GM12865 (cell line): ENCODE measurements at regions not wholly inside any gene's neighbourhood (a gene's known extent, or its start where the extent isn't known, plus 50 kb on each side); places are given as distances from the start of the nearest gene placed in this dataset.

Source experiments
- DNase-seq: peaks from one replicate; pipeline ENCODE4 v3.0.0; 2010; ENCODE audit warnings: low read depth
- H3K4me3 ChIP-seq: 2 replicates; pipeline ENCODE4 v1.5.1; 2011; ENCODE audit warnings: mild to moderate bottlenecking, low read depth, low read length, control low read depth
- CTCF ChIP-seq: IDR thresholded peaks from 2 replicates; pipeline ENCODE4 v1.5.1; 2011; ENCODE audit warnings: low read length, control low read depth, low read depth, inconsistent platforms; ENCODE audit not compliant: insufficient read depth; ENCODE audit errors: missing control alignments

GRCh38 chr12:66838366-66838765 is 159.5 kb upstream of the GRIP1 start:
- no peak for DNase-seq
- no peak for TF ChIP-seq CTCF
- H3K4me3 ChIP-seq: no peak overlapping the region

- TF ChIP-seq CTCF: no peak
- DNase-seq: no peak
- no peak overlapping the region for H3K4me3 ChIP-seq
These were observed 170.1 kb upstream of the GRIP1 start for GRCh38 chr12:66848967-66849366.

GRCh38 chr12:66851134-66851533 is 172.3 kb upstream of the GRIP1 start:
- H3K4me3 ChIP-seq: no peak overlapping the region
- no peak for TF ChIP-seq CTCF
- no peak for DNase-seq

GRCh38 chr12:66852091-66852490 is 173.2 kb upstream of the GRIP1 start:
- no peak overlapping the region for H3K4me3 ChIP-seq
- TF ChIP-seq CTCF: no peak
- no peak for DNase-seq

- no peak overlapping the region for H3K4me3 ChIP-seq
- DNase-seq: no peak
- no peak for TF ChIP-seq CTCF
These were observed 173.9 kb upstream of the GRIP1 start for GRCh38 chr12:66852765-66853164.

GRCh38 chr12:66859751-66860440 is 181.0 kb upstream of the GRIP1 start:
- no peak for TF ChIP-seq CTCF
- no peak for DNase-seq
- no peak overlapping the region for H3K4me3 ChIP-seq
